Large intestine (tissue), 3 donors: ENCODE measurements at regions not wholly inside any gene's neighbourhood (a gene's known extent, or its start where the extent isn't known, plus 50 kb on each side); places are given as distances from the start of the nearest gene placed in this dataset.
"Not testable (repeated sequence)": the region's sequence is repeated elsewhere in the genome, so short reads cannot be mapped to it uniquely, and the experiment has no call there.

Source experiments
- DNase-seq, 2 donors: peaks; one replicate each; pipeline versions ENCODE4 v3.0.0 to v3.0.0-alpha.2; 2013
- H3K27ac ChIP-seq: one replicate; pipeline ENCODE4 v1.5.1; 2013; ENCODE audit warnings: low read length
- H3K27me3 ChIP-seq: 2 replicates; pipeline ENCODE4 v1.6.1; 2013; ENCODE audit warnings: low read length; ENCODE audit not compliant: control insufficient read depth, insufficient read depth
- H3K36me3 ChIP-seq: 2 replicates; pipeline ENCODE4 v1.6.1; 2013; ENCODE audit warnings: low read length; ENCODE audit not compliant: control insufficient read depth, insufficient read depth
- H3K4me1 ChIP-seq: one replicate; pipeline ENCODE4 v1.6.1; 2013; ENCODE audit warnings: low read length; ENCODE audit not compliant: control insufficient read depth, insufficient read depth
- H3K4me3 ChIP-seq: one replicate; pipeline ENCODE4 v1.5.1; 2013; ENCODE audit warnings: low read length
- H3K9me3 ChIP-seq: one replicate; pipeline ENCODE4 v1.6.1; 2013; ENCODE audit warnings: mild to moderate bottlenecking, low read depth, low read length, moderate library complexity; ENCODE audit not compliant: control insufficient read depth
- WGBS: methylation state at CpG from one replicate; pipeline ENCODE4 v1.1.5; 2013; ENCODE audit warnings: low lambda C conversion rate; ENCODE audit not compliant: insufficient coverage; 5-methylcytosine and 5-hydroxymethylcytosine counted together

DNA sequence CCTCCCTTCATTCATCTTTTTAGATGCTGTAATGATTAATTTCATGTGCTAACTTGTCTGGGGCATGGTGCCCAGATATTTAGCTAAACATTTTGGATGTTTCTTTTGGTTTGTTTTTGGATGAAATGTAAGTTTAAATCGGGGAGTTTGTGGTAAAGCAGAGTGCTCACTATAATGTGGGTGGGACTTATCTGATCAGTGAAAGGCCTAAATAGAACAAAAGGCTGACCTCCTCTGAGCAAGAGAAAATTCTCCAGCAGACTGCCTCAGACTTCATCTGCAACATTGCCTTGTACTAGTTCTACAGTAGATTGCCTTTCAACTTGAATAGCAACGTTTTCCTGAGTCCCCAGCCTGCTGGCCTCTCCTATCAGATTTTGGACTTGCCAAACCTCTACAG lies 183.6 kb downstream of the S1PR1 start:
- Histone ChIP-seq H3K4me1 (no peaks in the 10 kb centered on the region), H3K27me3 (no peaks in the 10 kb centered on the region), H3K4me3 (no peak overlapping the region), H3K36me3 (no peaks in the 10 kb centered on the region), H3K9me3 (no peaks in the 10 kb centered on the region), H3K27ac (no peak overlapping the region)
- no peak for DNase-seq
- WGBS: no CpG with 5 or more reads among the region's 2 CpGs

DNA sequence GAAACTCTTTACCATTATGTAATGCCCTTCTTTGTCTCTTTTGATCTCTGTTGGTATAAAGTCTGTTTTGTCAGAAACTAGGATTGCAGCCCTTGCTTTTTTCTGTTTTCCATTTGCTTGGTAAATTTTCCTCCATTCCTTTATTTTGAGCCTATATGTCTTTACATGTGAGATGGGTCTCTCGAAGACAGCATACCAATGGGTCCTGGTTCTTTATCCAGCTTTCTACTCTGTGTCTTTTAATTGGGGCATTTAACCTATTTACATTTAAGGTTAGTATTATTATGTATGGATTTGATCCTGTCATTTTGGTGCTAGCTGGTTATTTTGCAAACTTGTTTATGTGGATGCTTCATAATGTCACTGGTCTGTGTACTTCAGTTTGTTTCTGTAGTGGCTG lies 191.3 kb downstream of the S1PR1 start:
- H3K27me3 ChIP-seq, H3K4me1 ChIP-seq, H3K36me3 ChIP-seq, H3K9me3 ChIP-seq, DNase-seq, H3K27ac ChIP-seq, H3K4me3 ChIP-seq: not testable (repeated sequence)
- 82% methylated on average over 1 of the region's 1 CpG for WGBS

DNA sequence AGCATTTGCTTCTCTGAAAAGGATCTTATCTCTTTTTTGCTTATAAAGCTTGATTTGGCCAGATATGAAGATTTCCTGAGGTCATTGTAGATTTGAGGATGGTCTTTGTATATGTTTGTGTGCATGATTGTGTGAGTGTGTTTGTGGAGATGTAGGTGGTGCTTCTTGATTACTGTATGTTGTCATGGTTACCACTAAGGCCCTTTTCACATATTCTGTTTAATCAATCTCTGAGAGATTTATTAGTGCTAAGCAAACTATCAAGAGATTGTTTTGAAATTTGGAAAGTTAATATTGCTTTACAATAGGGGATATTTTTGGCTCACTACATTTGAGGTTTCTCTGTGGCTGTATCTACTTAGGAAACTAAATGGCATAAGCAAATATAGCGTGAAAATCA lies 191.7 kb downstream of the S1PR1 start:
- H3K27ac ChIP-seq: no peak overlapping the region
- no peaks in the 10 kb centered on the region for H3K27me3 ChIP-seq
- no peaks in the 10 kb centered on the region for H3K36me3 ChIP-seq
- DNase-seq: no peak
- WGBS: 100% methylated on average over 1 of the region's 1 CpG
- H3K4me3 ChIP-seq: no peak overlapping the region
- H3K4me1 ChIP-seq: no peaks in the 10 kb centered on the region
- H3K9me3 ChIP-seq: no peaks in the 10 kb centered on the region

DNA sequence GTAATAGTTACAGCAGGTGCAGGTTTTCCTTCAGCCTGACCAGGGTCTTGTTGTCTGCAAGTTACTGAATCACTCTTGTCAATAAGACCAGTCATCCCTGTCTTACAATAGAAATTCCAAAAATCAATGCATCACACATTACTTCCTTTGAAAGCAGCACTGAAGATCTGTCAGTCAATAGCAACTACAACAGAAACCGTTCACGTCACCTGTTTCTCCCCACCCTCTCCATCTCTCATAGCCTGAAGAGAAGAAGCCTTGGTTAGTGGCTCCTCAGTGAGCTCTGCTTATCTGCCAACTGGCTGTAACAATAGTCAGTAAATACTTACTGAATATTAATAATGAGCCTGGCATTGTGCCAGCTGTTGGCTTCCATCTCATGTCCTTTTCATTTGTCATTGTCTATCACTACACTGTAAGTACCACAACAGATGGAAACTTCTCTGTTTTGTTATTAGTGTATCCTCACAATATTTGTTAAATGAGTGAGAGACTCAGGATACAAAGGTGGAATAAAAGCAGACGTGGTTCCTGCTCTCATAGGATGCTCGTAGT lies 195.2 kb downstream of the S1PR1 start:
- no peak for DNase-seq
- Histone ChIP-seq H3K27me3 (no peaks in the 10 kb centered on the region), H3K4me1 (no peaks in the 10 kb centered on the region), H3K9me3 (no peaks in the 10 kb centered on the region), H3K4me3 (no peak overlapping the region), H3K36me3 (no peaks in the 10 kb centered on the region), H3K27ac (no peak overlapping the region)
- 46% methylated on average over 2 of the region's 4 CpGs for WGBS

DNA sequence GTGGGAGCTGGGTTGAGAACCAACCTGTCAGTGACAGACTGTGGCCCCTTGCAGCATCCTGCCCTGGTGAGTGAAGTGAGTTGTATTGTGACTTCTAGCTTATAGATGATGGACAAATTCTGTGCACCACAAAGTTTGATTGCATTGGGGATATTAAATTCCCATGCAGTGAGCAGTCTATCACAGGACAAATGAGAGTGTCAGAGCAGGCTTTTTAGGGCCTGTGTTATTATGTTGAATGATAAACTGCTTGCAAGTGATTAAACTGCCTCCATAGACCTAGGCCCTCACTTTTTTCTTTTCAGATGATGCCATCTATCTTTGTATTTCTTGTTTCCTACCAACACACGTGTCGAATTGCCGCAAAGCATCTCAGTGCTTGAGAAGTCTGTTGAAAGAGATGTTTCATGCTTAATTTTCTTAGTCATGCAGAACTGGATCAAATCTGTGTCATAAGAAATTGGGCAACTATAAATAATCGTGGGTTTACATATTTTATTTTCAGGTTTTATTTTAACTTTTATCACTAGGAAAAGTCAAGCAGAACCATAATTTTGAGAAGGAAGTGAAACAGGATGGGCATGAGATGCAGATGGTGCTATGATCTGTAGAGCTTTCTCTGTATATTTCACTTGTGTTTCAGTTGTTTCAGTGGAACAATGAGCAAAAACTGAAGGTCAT lies 199.2 kb downstream of the S1PR1 start:
- Histone ChIP-seq H3K27ac (no peak overlapping the region), H3K4me1 (no peaks in the 10 kb centered on the region), H3K36me3 (no peaks in the 10 kb centered on the region), H3K4me3 (no peak overlapping the region), H3K27me3 (no peaks in the 10 kb centered on the region), H3K9me3 (no peaks in the 10 kb centered on the region)
- DNase-seq: no peak
- WGBS: 95% methylated on average over 4 of the region's 4 CpGs

DNA sequence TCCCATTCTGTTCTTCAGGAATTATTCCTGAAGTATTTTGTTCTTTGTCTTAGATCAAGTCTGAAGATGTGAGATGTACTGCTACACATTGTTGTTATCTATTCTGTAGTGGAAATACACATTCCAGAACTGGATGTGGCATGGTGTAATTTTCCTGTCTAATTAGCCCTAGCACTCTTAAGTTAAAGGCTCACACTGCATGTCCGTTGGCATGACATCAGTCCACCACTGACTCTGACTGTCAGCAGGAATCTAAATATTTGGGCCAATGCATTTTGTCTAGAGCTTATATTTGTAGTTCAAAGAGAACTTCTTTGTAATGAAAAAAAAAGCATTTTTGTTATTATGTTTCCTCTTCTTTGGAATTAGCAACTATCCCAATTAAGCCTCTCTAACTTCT lies 201.0 kb downstream of the S1PR1 start:
- WGBS: no CpG with 5 or more reads among the region's 1 CpG
- no peak for DNase-seq
- H3K4me1 ChIP-seq: no peaks in the 10 kb centered on the region

DNA sequence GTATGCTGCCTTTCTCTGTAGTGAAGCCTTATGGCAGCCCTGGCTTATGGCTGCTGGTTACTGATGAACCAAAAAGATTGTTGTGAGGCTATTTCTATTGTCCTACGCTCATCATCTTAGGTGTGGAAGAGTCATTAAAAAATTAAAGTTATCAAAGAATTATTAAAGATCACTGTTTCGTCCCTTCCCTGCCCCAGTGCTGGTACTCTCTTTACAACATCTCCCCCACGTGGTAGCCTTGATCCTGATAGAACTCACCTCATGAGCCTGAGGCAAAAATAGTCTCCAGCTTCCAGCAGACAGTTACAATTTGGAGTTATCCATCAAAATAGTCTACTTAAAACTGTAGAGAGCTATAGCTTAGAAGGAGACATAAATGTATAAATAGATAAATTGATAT lies 201.5 kb downstream of the S1PR1 start:
- no peaks in the 10 kb centered on the region for H3K27me3 ChIP-seq
- no peaks in the 10 kb centered on the region for H3K36me3 ChIP-seq
- no peaks in the 10 kb centered on the region for H3K9me3 ChIP-seq
- 60% methylated on average over 1 of the region's 3 CpGs for WGBS
- H3K4me3 ChIP-seq: no peak overlapping the region
- DNase-seq: no peak
- no peaks in the 10 kb centered on the region for H3K4me1 ChIP-seq
- H3K27ac ChIP-seq: no peak overlapping the region

More for the DNA sequence above, 201.0 kb downstream of the S1PR1 start:
- H3K4me3 ChIP-seq: no peak overlapping the region
- H3K27ac ChIP-seq: no peak overlapping the region
- H3K9me3 ChIP-seq: no peaks in the 10 kb centered on the region
- no peaks in the 10 kb centered on the region for H3K36me3 ChIP-seq
- H3K27me3 ChIP-seq: no peaks in the 10 kb centered on the region

DNA sequence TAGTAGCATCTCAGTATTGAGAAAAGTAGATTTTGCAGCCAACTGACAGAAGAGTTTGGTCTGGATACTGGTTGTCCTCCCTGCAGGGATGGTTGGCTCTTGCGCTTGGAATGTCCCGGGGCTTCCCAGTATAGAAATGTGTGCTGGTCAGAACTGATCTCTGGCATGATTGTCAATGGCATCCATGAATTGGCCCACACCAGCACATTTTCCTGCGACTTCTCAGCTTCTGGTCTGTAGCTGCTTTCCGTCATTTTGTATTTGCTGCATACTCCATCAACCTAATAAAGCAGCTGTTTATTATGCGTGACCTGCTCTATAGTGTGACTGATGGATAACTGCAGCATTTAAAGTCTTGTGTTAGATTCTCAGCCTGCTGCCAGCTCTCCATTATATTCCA lies 203.7 kb downstream of the S1PR1 start:
- Histone ChIP-seq H3K36me3 (no peaks in the 10 kb centered on the region), H3K4me3 (no peak overlapping the region), H3K4me1 (no peaks in the 10 kb centered on the region), H3K27me3 (no peaks in the 10 kb centered on the region), H3K9me3 (no peaks in the 10 kb centered on the region), H3K27ac (no peak overlapping the region)
- WGBS: no CpG with 5 or more reads among the region's 5 CpGs
- peak in 1 of 2 donors; percentile 9 for DNase-seq

DNA sequence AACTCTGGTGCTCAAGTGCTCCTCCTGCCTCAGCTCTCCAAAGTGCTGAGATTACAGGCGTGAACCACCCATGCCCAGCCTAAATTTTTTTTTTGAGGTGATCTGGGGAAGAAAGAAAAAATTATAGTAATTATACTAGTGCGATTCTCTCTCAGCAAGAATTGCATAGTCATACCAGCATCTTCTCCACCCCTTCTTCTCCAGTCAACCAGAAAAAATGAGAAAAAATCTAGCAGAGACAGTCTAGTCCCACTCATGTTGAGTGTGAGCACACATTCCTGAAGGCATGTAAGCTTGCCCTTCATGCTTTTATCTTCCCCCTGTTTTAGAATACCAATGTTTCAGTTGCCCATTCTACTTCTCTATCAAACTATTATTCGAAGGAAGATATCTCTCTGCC lies 207.6 kb downstream of the S1PR1 start:
- DNase-seq: no peak
- H3K36me3 ChIP-seq: no peaks in the 10 kb centered on the region
- H3K27ac ChIP-seq: no peak overlapping the region

DNA sequence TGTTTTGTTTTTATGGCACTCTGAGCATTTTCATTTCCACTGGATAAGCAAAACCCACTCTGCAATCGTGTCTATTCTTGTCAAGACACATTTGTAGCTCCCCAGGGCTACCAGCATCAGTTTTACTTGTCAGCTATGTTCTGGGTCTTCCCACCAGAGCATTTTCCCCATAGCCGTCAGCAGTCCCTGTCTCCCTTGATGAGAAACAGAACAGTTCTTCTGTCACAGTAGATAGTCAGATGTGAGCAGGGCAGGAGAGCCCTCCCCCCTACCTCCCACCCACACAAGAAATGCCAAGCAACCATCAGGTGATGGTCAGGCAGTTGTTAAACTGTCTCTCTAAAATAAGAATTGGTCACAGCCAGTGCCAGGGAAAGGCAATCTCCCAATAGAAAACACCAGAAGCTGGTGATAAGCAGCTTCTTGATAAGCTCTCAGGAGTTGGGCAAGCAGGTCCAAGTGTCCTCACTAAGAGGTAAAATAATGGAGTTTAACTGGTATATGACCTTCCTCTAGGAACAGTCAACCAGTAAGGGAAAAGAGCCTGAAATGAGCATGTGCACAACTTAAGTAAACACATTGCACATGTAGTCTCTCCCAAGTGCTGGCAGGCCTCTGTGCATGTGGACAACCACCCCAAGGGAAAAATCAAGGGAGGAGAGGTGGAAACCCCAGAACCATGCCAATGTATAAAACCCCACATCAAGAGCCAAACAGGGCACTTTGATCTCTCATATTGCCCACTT lies 208.2 kb downstream of the S1PR1 start:
- DNase-seq: no peak
- Histone ChIP-seq H3K27me3 (no peaks in the 10 kb centered on the region), H3K27ac (no peak overlapping the region), H3K4me3 (no peak overlapping the region), H3K36me3 (no peaks in the 10 kb centered on the region), H3K4me1 (no peaks in the 10 kb centered on the region), H3K9me3 (no peaks in the 10 kb centered on the region)
- WGBS: 33% methylated on average over 1 of the region's 2 CpGs

More for the DNA sequence above, 207.6 kb downstream of the S1PR1 start:
- H3K4me1 ChIP-seq: no peaks in the 10 kb centered on the region
- WGBS: 100% methylated on average over 1 of the region's 3 CpGs
- H3K4me3 ChIP-seq: no peak overlapping the region
- H3K27me3 ChIP-seq: no peaks in the 10 kb centered on the region
- H3K9me3 ChIP-seq: no peaks in the 10 kb centered on the region
